Left lobe of liver (tissue), 2 donors: ENCODE measurements at regions not wholly inside any gene's neighbourhood (a gene's known extent, or its start where the extent isn't known, plus 50 kb on each side); places are given as distances from the start of the nearest gene placed in this dataset.
"Not testable (repeated sequence)": the region's sequence is repeated elsewhere in the genome, so short reads cannot be mapped to it uniquely, and the experiment has no call there.

ENCODE experiments used
- ATAC-seq: fragments of 200-7000 bp; cut with Tn5 transposase; one replicate; pipeline ENCODE4 v1.9.1; 2020; ENCODE audit warnings: mild to moderate bottlenecking, moderate library complexity
- DNase-seq: peaks from one replicate; pipeline ENCODE4 v3.0.0-alpha.2; 2020; ENCODE audit warnings: low spot score
- donor health status: DM: no; HTN: no; CAD: no; lungs with moderate emphysema.
- donor health status: DM: no; HTN: yes; CAD: no.

DNA sequence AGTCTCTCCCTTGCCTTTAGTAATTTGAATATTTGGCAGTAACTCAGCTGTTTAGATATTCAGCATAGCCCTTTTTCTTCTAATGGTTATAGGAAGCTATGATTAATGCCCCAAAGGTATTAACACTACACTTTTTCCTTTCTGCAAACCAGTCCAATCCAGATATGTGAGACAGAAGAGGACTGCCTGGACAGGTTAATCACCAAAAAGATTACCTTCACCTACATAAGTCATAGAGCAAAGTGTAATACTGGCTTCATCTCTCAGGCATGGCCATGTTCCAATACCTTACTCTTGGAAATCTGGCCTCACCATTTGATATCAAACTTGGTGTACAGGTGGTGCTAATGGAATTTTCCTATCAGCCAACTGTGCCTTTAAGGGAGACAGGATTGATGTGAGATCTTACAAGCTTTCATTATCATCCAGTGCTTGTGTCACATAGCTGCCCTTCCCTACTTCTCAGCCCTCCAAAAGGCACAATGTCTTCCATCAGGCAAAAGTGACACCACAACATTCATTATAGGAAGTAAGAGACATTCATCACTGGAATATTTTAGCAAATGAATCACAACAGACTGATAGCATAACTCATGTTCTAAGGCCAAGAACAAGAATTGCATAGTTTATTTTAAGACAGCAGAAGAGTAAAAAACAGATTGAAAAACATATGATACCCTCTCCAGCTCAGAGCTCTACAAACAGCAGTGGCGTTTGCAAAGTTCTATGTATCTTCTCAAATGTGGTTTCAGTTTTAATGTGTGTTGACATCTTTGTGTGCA is 91.2 kb upstream of the PAM start:
- DNase-seq (no peak), ATAC-seq (no peak)

DNA sequence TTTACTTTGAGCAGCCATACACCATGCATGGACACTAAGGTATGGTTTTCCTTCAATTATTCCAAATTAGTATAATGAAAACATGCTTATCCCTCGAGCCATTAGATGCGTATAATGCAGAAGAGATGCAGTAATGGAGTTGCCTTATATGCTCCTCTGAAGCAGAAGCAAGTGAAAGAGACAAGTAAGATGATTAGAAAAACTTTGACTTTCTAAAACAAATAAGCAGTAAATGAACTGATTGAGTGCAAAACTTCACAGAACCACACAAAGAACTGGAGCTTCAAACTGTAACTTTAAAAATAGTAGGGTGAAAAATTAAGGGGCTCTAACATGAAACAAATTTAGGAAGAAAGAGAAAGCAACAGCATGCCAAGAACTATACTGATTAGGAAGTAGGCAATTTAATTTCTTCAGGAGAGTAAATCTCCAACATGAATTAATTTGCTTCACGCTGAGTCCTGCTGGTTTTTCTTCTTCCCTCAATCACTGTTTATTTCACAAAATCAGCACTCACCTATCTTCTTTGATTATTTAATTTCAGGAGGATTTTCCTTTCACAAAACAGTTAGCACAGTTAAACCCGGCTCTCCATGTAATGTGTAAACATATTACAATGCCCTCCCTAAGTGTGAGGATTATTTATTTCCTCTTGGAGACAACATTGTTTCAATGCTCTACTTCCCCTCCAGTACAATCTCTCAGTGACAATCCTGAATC is 90.3 kb upstream of the PAM start:
- ATAC-seq (no peak), DNase-seq (no peak)

DNA sequence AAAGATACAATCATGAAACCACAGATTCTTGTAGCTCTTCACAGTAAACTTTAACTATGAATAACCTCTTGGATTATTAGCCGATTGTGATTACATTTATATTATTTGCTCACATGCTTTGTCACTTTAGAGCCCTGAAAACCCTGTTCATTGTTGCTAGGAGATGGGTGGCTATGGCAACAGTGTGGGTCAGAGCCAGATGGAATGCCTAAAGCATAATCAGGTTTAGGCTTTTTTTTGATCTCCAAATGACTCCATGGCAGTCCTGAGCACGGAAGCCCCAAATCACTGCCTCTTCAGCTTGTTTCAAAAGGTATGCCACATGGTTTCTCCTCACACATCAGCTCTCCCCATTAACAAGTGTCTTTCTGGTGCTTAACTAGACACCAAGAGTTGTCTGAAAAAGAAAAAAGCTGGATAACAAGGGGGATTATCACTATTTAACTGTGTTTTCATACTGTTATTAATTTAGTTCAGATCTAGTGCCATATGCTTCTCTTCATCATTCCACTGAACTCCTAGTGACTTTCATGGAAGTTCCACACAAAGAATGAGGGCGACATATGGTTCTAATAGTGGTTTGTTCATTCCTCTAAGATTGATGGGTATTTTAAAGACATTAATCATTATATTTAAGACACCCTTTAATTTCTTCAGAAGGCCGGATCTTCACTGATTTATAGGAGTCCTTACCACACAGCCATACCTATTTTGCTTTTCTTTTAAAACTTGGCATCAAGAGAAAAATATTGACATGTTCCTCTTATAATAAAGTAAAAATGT is 88.8 kb upstream of the PAM start:
- no peak for ATAC-seq
- DNase-seq: no peak

- ATAC-seq: no peak
- no peak for DNase-seq
Measured at GRCh38 chr5:102668220-102668932, 86.7 kb upstream of the PAM start.

GRCh38 chr5:102670224-102670836 is 84.8 kb upstream of the PAM start:
- peak; percentile 72 for ATAC-seq
- no peak for DNase-seq

DNA sequence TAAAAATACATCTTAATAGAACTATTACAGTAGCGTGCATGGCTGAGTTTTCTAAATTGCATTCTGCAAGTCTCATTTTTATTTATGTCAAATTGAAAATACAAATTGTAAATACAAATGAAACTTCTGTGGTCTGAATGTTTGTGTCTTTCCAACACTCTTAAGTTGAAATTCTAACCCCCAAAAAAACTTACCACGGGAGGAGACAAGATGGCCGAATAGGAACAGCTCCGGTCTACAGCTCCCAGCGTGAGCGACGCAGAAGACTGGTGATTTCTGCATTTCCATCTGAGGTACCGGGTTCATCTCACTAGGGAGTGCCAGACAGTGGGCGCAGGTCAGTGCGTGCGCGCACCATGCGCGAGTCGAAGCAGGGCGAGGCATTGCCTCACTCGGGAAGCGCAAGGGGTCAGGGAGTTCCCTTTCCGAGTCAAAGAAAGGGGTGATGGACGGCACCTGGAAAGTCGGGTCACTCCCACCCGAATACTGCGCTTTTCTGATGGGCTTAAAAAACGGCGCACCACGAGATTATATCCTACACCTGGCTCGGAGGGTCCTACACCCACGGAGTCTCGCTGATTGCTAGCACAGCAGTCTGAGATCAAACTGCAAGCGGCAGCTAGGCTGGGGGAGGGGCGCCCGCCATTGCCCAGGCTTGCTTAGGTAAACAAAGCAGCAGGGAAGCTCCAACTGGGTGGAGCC is 83.9 kb upstream of the PAM start:
- not testable (repeated sequence) for ATAC-seq, DNase-seq

- DNase-seq (no peak), ATAC-seq (peak; percentile 54)
Measured at GRCh38 chr5:102678267-102679058, 76.6 kb upstream of the PAM start.

GRCh38 chr5:102681403-102681983 is 73.6 kb upstream of the PAM start:
- peak; percentile 88 for ATAC-seq

DNA sequence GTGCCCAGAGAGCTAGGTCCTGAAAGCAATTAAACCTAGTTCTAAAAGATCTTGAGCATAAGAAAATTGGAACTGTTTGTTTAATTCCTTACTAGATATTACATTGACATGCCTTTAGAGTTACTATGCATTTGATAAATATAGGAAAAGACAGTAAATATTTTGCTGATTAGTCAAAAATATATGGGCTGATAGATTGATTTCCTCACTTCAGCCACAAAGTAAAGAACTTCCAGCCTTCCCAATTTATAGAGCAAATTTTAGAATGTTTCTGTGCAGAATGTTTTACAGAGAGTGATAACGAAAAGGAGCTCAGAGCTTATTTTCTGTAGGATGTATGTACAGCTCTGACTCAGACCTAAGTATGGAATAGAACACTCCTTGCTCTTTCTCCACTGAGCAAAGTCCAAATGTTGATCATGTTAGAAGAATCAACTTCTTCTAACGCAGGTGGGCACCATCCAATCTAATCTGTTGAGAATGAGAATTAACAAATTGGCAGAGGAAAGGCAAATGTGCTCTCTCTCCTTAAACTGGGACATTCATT is 72.9 kb upstream of the PAM start:
- ATAC-seq (no peak), DNase-seq (no peak)

More at GRCh38 chr5:102681403-102681983, 73.6 kb upstream of the PAM start:
- peak; percentile 57 for DNase-seq

DNA sequence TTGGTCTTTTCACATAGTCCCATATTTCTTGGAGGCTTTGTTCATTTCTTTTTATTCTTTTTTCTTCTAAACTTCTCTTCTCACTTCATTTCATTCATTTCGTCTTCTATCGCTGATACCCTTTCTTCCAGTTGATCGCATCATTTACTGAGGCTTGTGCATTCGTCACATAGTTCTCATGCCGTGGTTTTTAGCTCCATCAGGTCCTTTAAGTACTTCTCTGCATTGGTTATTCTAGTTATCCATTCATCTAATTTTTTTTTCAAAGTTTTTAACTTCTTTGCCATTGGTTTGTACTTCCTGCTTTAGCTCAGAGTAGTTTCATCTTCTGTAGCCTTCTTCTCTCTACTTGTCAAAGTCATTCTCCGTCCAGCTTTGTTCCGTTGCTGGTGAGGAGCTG is 67.0 kb upstream of the PAM start:
- not testable (repeated sequence) for ATAC-seq, DNase-seq

- DNase-seq: not testable (repeated sequence)
Measured at GRCh38 chr5:102688581-102689342, 66.3 kb upstream of the PAM start.

GRCh38 chr5:102690910-102691309 is 64.2 kb upstream of the PAM start:
- DNase-seq (no peak), ATAC-seq (no peak)

More at GRCh38 chr5:102688581-102689342, 66.3 kb upstream of the PAM start:
- ATAC-seq: not testable (repeated sequence)

DNA sequence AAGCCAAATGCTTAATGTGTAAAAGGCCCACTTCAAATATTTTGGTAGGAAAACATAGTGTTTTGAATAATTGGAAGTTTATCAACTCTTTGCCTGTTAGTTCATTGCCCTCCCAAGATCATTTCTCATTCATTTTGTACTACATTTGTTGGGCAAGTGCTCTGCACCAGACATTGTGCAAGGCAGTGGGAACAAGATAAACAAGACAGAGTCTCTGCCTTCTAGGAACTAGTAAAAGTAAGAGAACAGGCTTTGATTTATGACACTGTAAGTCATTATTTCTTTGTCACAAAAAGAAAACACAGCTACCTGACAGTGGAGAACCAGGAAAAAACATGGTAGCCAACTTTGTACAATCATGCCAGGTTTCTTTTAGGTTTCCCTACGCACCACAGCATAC is 63.7 kb upstream of the PAM start:
- ATAC-seq: no peak
- DNase-seq: no peak

- ATAC-seq: no peak
- no peak for DNase-seq
Measured at GRCh38 chr5:102700120-102700831, 54.8 kb upstream of the PAM start.

- DNase-seq (no peak), ATAC-seq (no peak)
Measured at GRCh38 chr5:102700916-102701315, 54.2 kb upstream of the PAM start.

GRCh38 chr5:102701748-102702147 is 53.4 kb upstream of the PAM start:
- DNase-seq (no peak), ATAC-seq (no peak)
